ENCODE measurements at regions not wholly inside any gene's neighbourhood (a gene's known extent, or its start where the extent isn't known, plus 50 kb on each side); places are given as distances from the start of the nearest gene placed in this dataset.
"Not testable (repeated sequence)": the region's sequence is repeated elsewhere in the genome, so short reads cannot be mapped to it uniquely, and the experiment has no call there.

GRCh38 chr12:131471271-131471905 lies 239.5 kb upstream of the SFSWAP start:
- H3K4me3 ChIP-seq (ENCODE audit: low read depth, low read length), result no peak overlapping the region
- no peak for TF ChIP-seq POLR2A (IDR thresholded peaks at IDR 0.05; ENCODE audit: extremely low read depth, insufficient read length)
- TF ChIP-seq MYC (IDR thresholded peaks at IDR 0.05; ENCODE audit: low read depth, low read length), result no peak
- no peak for TF ChIP-seq MAX (IDR thresholded peaks at IDR 0.05; ENCODE audit: low read depth, low read length)
- TF ChIP-seq, protein P1, sequence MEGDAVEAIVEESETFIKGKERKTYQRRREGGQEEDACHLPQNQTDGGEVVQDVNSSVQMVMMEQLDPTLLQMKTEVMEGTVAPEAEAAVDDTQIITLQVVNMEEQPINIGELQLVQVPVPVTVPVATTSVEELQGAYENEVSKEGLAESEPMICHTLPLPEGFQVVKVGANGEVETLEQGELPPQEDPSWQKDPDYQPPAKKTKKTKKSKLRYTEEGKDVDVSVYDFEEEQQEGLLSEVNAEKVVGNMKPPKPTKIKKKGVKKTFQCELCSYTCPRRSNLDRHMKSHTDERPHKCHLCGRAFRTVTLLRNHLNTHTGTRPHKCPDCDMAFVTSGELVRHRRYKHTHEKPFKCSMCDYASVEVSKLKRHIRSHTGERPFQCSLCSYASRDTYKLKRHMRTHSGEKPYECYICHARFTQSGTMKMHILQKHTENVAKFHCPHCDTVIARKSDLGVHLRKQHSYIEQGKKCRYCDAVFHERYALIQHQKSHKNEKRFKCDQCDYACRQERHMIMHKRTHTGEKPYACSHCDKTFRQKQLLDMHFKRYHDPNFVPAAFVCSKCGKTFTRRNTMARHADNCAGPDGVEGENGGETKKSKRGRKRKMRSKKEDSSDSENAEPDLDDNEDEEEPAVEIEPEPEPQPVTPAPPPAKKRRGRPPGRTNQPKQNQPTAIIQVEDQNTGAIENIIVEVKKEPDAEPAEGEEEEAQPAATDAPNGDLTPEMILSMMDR (IDR thresholded peaks at IDR 0.05; ENCODE audit: low read depth, low read length), result no peak
- no peak for DNase-seq (ENCODE audit: low read depth)

- H3K4me3 ChIP-seq (ENCODE audit: low read depth, low read length), result no peak overlapping the region
- no peak for DNase-seq (ENCODE audit: low read depth)
- TF ChIP-seq POLR2A (IDR thresholded peaks at IDR 0.05; ENCODE audit: extremely low read depth, insufficient read length), result no peak
- TF ChIP-seq, protein P1 (IDR thresholded peaks at IDR 0.05; ENCODE audit: low read depth, low read length), result no peak
- TF ChIP-seq MAX (IDR thresholded peaks at IDR 0.05; ENCODE audit: low read depth, low read length), result no peak
- no peak for TF ChIP-seq MYC (IDR thresholded peaks at IDR 0.05; ENCODE audit: low read depth, low read length)
Observed at GRCh38 chr12:131471946-131472732, 238.8 kb upstream of the SFSWAP start.

DNA sequence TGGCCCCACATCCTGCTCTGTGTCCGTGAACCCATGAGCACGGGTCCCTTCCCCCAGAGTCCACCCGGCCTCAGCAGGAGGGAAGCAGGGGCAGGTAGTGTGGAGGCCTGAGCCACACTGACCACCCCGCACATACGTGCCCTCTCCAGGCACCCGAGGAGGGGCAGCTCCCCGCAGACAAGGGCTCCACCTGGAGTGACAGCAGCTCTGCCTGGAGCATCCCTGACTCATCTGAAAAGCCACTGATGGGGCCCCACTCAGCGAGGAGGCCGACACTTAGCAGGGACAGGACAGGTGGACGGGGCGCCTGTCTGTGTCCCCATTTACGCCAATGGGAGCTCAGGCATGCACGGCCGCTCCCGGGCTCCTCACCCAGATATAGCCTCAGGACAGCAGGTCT lies 237.6 kb upstream of the SFSWAP start:
- H3K4me3 ChIP-seq (ENCODE audit: low read depth, low read length), result no peak overlapping the region
- DNase-seq (ENCODE audit: low read depth), result no peak
- TF ChIP-seq POLR2A (IDR thresholded peaks at IDR 0.05; ENCODE audit: extremely low read depth, insufficient read length), result no peak
- TF ChIP-seq, protein P1 (IDR thresholded peaks at IDR 0.05; ENCODE audit: low read depth, low read length), result no peak
- TF ChIP-seq MAX (IDR thresholded peaks at IDR 0.05; ENCODE audit: low read depth, low read length), result no peak
- TF ChIP-seq MYC (IDR thresholded peaks at IDR 0.05; ENCODE audit: low read depth, low read length), result no peak

- no peak for DNase-seq (ENCODE audit: low read depth)
- H3K4me3 ChIP-seq (ENCODE audit: low read depth, low read length), result no peak overlapping the region
- TF ChIP-seq, protein P1 (IDR thresholded peaks at IDR 0.05; ENCODE audit: low read depth, low read length), result no peak
- TF ChIP-seq MAX (IDR thresholded peaks at IDR 0.05; ENCODE audit: low read depth, low read length) (no peak), POLR2A (IDR thresholded peaks at IDR 0.05; ENCODE audit: extremely low read depth, insufficient read length) (no peak), MYC (IDR thresholded peaks at IDR 0.05; ENCODE audit: low read depth, low read length) (no peak)
Observed at GRCh38 chr12:131473741-131474709, 236.9 kb upstream of the SFSWAP start.

GRCh38 chr12:131475012-131475411 lies 235.9 kb upstream of the SFSWAP start:
- not testable (repeated sequence) for H3K4me3 ChIP-seq (ENCODE audit: low read depth, low read length); DNase-seq (ENCODE audit: low read depth)

Data from NB4 (cell line).